K562 (cell line): ENCODE measurements at regions not wholly inside any gene's neighbourhood (a gene's known extent, or its start where the extent isn't known, plus 50 kb on each side); places are given as distances from the start of the nearest gene placed in this dataset.

Experiments
- ATAC-seq: fragments of 200-7000 bp; cut with Tn5 transposase; 3 replicates; pipeline ENCODE4 v1.9.1; 2020; ENCODE audit warnings: moderate library complexity
- BruUV-seq: library from RNA; stranded (reverse); fragments of 400-500 nt; replicated peaks from 2 replicates; lab custom pipeline; 2021; lab: Mats Ljungman, UMichigan
- CTCF ChIA-PET: fragments of 300-600 bp; formaldehyde crosslinking; extraction: SDS; loops from one replicate; lab custom pipeline; 2021; ENCODE audit warnings: low intra/inter-chr PET ratio; lab: Yijun Ruan, JAX
- POLR2A ChIA-PET: fragments of 300-600, 350-650 bp; sonication (Branson Sonifier 250); formaldehyde crosslinking; extraction: SDS; loops from one replicate; lab custom pipeline; 2021; ENCODE audit warnings: antibody characterized with exemption, inconsistent platforms; lab: Yijun Ruan, JAX
- DNase-seq, 4 experiments: peaks; one replicate each; pipeline versions ENCODE4 v3.0.0 to v3.0.0-alpha.2; 2011 to 2018; ENCODE audit warnings: low spot score in 3 of 4, mixed read lengths in 3 of 4; ENCODE audit errors: extremely low read depth in 1 of 4
- FAIRE-seq: peaks from 2 replicates; lab custom pipeline; 2011; peaks lifted over from hg19 to GRCh38; lab: Jason Lieb, UNC
- H2AFZ ChIP-seq: 2 replicates; pipeline ENCODE4 v1.6.0; 2011; ENCODE audit warnings: low read depth, low read length, control low read depth, inconsistent platforms
- H3K27ac ChIP-seq: fragments of 200-600 bp; 3 replicates; pipeline ENCODE4 v1.8.0; 2011; ENCODE audit warnings: low read depth, mild to moderate bottlenecking, control low read depth, inconsistent platforms, low read length, moderate library complexity, mixed read lengths; ENCODE audit errors: extremely low read depth
- H3K27me3 ChIP-seq, 2 experiments: fragments of 300-600 bp in 1 of 2; 2 replicates in 1 of 2; 3 replicates in 1 of 2; pipeline versions ENCODE4 v1.6.0 to v1.8.0; 2011; ENCODE audit warnings: inconsistent platforms in 2 of 2, low read length in 2 of 2, mild to moderate bottlenecking in 1 of 2, mixed read lengths in 1 of 2, moderate library complexity in 1 of 2; ENCODE audit not compliant: control insufficient read depth in 2 of 2, insufficient read depth in 2 of 2
- H3K36me3 ChIP-seq: fragments of 300-600 bp; 3 replicates; pipeline ENCODE4 v1.8.0; 2011; ENCODE audit warnings: mild to moderate bottlenecking, low read length, inconsistent platforms; ENCODE audit not compliant: control insufficient read depth, insufficient read depth
- H3K4me1 ChIP-seq, 2 experiments: fragments of 200-600 bp in 1 of 2; replicated peaks in 1 of 2; 2 replicates in 1 of 2; 3 replicates in 1 of 2; pipeline versions ENCODE4 v1.5.1 to v1.8.0; 2011; ENCODE audit warnings: inconsistent platforms in 2 of 2, low read length in 2 of 2, mild to moderate bottlenecking in 1 of 2, mixed read lengths in 1 of 2, moderate library complexity in 1 of 2; ENCODE audit not compliant: control insufficient read depth in 2 of 2, insufficient read depth in 2 of 2
- H3K4me2 ChIP-seq: 2 replicates; pipeline ENCODE4 v1.6.1; 2011; ENCODE audit warnings: low read length, control low read depth, inconsistent platforms, mixed read lengths; ENCODE audit not compliant: insufficient read depth
- H3K4me3 ChIP-seq: fragments of 200-600 bp; sonication (generic), shearing (Covaris generic); 2 replicates; pipeline ENCODE4 v1.5.1; 2016; ENCODE audit warnings: control low read depth, inconsistent platforms
- H3K79me2 ChIP-seq: fragments of 200-600 bp; 3 replicates; pipeline ENCODE4 v1.8.0; 2011; ENCODE audit warnings: low read length, inconsistent platforms; ENCODE audit not compliant: control insufficient read depth, insufficient read depth
- H3K9ac ChIP-seq, 2 experiments: 2 replicates each; pipeline versions ENCODE4 v1.6.0 to v1.6.1; 2011; ENCODE audit warnings: low read depth in 2 of 2, low read length in 2 of 2, control low read depth in 1 of 2, inconsistent platforms in 1 of 2, mild to moderate bottlenecking in 1 of 2, mixed read lengths in 1 of 2; ENCODE audit not compliant: insufficient read depth in 1 of 2
- H3K9me1 ChIP-seq: one replicate; pipeline ENCODE4 v1.6.0; 2011; ENCODE audit warnings: inconsistent platforms, mild to moderate bottlenecking, low read length, moderate library complexity; ENCODE audit not compliant: control insufficient read depth, insufficient read depth
- H3K9me3 ChIP-seq: replicated peaks from 2 replicates; pipeline ENCODE4 v1.5.1; 2011; ENCODE audit warnings: low read depth, low read length, inconsistent platforms; ENCODE audit not compliant: control insufficient read depth, insufficient read depth
- H4K20me1 ChIP-seq: replicated peaks from 2 replicates; pipeline ENCODE4 v1.6.1; 2011; ENCODE audit warnings: low read length, inconsistent platforms, mixed read lengths; ENCODE audit not compliant: control insufficient read depth, insufficient read depth
- ARID1B ChIP-seq: fragments of 450-650 bp; IDR thresholded peaks from 2 replicates; pipeline ENCODE4 v1.6.1; 2016; ENCODE audit warnings: antibody characterized with exemption, mild to moderate bottlenecking, inconsistent platforms
- CEBPG ChIP-seq, 3 experiments: fragments of 200-800 bp in 1 of 3; sonication (Bioruptor generic) in 1 of 3; sonication (generic) in 1 of 3; formaldehyde crosslinking in 1 of 3; IDR thresholded peaks in 2 of 3; conservative IDR thresholded peaks in 1 of 3; 2 replicates each; pipeline versions ENCODE4 v1.6.1 to v1.8.0; 2016 to 2022; ENCODE audit warnings: missing compliant biosample characterization in 2 of 3, missing genetic modification characterization in 2 of 3, mild to moderate bottlenecking in 1 of 3, missing genetic modification reagents in 1 of 3
- COPS2 ChIP-seq: fragments of 450-650 bp; conservative IDR thresholded peaks from 2 replicates; pipeline ENCODE4 v1.6.1; 2016; ENCODE audit warnings: mild to moderate bottlenecking, moderate library complexity
- FOXP1 ChIP-seq: sonication (generic); formaldehyde crosslinking; IDR thresholded peaks from 2 replicates; pipeline ENCODE4 v1.8.0; 2022; ENCODE audit warnings: mild to moderate bottlenecking, missing genetic modification reagents
- MCM2 ChIP-seq: fragments of 450-650 bp; IDR thresholded peaks from 2 replicates; pipeline ENCODE4 v1.6.1; 2017; ENCODE audit warnings: low read depth, mild to moderate bottlenecking
- MTA1 ChIP-seq: fragments of 450-650 bp; IDR thresholded peaks from 2 replicates; pipeline ENCODE4 v1.6.1; 2017; ENCODE audit warnings: borderline replicate concordance
- PHF20 ChIP-seq: fragments of 450-650 bp; IDR thresholded peaks from 2 replicates; pipeline ENCODE4 v1.6.1; 2018; ENCODE audit not compliant: partially characterized antibody
- SLC30A9 ChIP-seq: fragments of 250-450 bp; sonication (Bioruptor Pico); IDR thresholded peaks from 2 replicates; pipeline ENCODE4 v1.8.0; 2022; ENCODE audit warnings: mild to moderate bottlenecking, moderate library complexity
- U2AF2 ChIP-seq: fragments of 200-400 bp; formaldehyde crosslinking; optimal IDR thresholded peaks from 2 replicates; pipeline ENCODE3; 2017; ENCODE audit warnings: low read depth, mild to moderate bottlenecking, low read length
- ZFX ChIP-seq: sonication (generic); formaldehyde crosslinking; IDR thresholded peaks from 2 replicates; pipeline ENCODE4 v1.8.0; 2022; ENCODE audit warnings: mild to moderate bottlenecking, missing genetic modification reagents, moderate library complexity
- ZNF12 ChIP-seq: sonication (generic); formaldehyde crosslinking; IDR thresholded peaks from 2 replicates; pipeline ENCODE4 v1.4.0; 2020; ENCODE audit warnings: mild to moderate bottlenecking, missing genetic modification reagents
- ZNF217 ChIP-seq: sonication (generic); formaldehyde crosslinking; IDR thresholded peaks from 2 replicates; pipeline ENCODE4 v1.8.0; 2022; ENCODE audit warnings: mild to moderate bottlenecking, missing genetic modification reagents
- ZNF253 ChIP-seq: fragments of 250-450 bp; sonication (Bioruptor Pico); conservative IDR thresholded peaks from 2 replicates; pipeline ENCODE4 v1.6.1; 2021; ENCODE audit warnings: mild to moderate bottlenecking
- WGBS: fragments of 100-300 bp; shearing (Covaris generic); methylation state at CpG from one replicate; pipeline ENCODE4 v1.1.6; 2016; ENCODE audit warnings: low coverage, mixed read lengths; ENCODE audit not compliant: insufficient coverage; ENCODE audit errors: missing lambda C conversion rate; 5-methylcytosine and 5-hydroxymethylcytosine counted together
- in situ Hi-C: fragments of 300-500 bp; cut with MboI; formaldehyde crosslinking; loops from 4 replicates; pipeline ENCODE4 v1.15.0; 2018; ENCODE audit warnings: inconsistent platforms, mixed read lengths
- intact Hi-C: fragments of 100-400 bp; cut with micrococcal nuclease; formaldehyde crosslinking; loops from 2 replicates; pipeline ENCODE4 v1.14.2; 2022
- TF ChIP-seq, protein P1 (sequence below): IDR thresholded peaks from 2 replicates; pipeline ENCODE4 v1.6.1; 2011; ENCODE audit warnings: borderline replicate concordance, low read depth, mild to moderate bottlenecking, moderate library complexity, low read length; ENCODE audit not compliant: insufficient read depth, poor library complexity, severe bottlenecking
- TF ChIP-seq, protein P2 (sequence below): sonication (generic); formaldehyde crosslinking; IDR thresholded peaks from 2 replicates; pipeline ENCODE4 v1.8.0; 2022; ENCODE audit warnings: mild to moderate bottlenecking, missing genetic modification reagents
- TF ChIP-seq, protein P3 (sequence below), 2 experiments: fragments of 450-650 bp in 1 of 2; sonication (generic) in 1 of 2; formaldehyde crosslinking; conservative IDR thresholded peaks; 2 replicates each; pipeline versions ENCODE4 v1.4.0 to v1.8.1; 2020 to 2022; ENCODE audit warnings: mild to moderate bottlenecking in 1 of 2, missing genetic modification reagents in 1 of 2

DNA sequence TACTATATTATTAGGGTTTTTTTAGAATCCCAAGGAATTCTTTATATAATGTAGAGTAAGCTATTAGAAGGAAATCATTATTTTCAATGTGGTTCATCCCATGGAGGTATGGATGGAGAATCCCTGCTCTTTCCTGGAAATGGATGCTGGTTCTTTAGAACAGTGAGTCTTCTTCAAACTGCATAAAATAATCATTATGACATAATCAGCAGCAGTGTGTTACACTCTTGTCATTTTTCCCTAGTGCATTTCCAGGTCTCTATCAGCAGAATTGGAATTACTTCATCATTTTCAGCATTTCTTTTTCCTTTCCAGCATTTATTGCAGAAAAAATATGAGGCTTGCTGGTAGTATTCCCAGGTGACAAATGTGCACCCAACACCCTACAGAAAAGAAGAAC, 168.1 kb downstream of the ETAA1 start (continued):
- TF ChIP-seq, protein P1, sequence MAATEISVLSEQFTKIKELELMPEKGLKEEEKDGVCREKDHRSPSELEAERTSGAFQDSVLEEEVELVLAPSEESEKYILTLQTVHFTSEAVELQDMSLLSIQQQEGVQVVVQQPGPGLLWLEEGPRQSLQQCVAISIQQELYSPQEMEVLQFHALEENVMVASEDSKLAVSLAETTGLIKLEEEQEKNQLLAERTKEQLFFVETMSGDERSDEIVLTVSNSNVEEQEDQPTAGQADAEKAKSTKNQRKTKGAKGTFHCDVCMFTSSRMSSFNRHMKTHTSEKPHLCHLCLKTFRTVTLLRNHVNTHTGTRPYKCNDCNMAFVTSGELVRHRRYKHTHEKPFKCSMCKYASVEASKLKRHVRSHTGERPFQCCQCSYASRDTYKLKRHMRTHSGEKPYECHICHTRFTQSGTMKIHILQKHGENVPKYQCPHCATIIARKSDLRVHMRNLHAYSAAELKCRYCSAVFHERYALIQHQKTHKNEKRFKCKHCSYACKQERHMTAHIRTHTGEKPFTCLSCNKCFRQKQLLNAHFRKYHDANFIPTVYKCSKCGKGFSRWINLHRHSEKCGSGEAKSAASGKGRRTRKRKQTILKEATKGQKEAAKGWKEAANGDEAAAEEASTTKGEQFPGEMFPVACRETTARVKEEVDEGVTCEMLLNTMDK: no peak
- TF ChIP-seq ZNF12 (CRISPR knock-in tag): no peak
- TF ChIP-seq, protein P2, sequence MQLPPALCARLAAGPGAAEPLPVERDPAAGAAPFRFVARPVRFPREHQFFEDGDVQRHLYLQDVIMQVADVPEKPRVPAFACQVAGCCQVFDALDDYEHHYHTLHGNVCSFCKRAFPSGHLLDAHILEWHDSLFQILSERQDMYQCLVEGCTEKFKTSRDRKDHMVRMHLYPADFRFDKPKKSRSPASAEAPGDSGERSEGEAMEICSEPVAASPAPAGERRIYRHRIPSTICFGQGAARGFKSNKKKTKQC: no peak
- no peak for TF ChIP-seq CEBPG (CRISPR knock-in tag; IDR thresholded peaks at IDR 0.05)
- TF ChIP-seq CEBPG (tag; conservative IDR thresholded peaks at IDR 0.05 in 1 of 2, IDR thresholded peaks at IDR 0.05 in 1 of 2): no peak
- no peak for TF ChIP-seq ZFX (CRISPR knock-in tag)
- TF ChIP-seq ZNF253 (CRISPR knock-in tag): no peak
- no peak for TF ChIP-seq U2AF2
- TF ChIP-seq ARID1B: no peak
- no peak for TF ChIP-seq SLC30A9 (CRISPR knock-in tag)

DNA sequence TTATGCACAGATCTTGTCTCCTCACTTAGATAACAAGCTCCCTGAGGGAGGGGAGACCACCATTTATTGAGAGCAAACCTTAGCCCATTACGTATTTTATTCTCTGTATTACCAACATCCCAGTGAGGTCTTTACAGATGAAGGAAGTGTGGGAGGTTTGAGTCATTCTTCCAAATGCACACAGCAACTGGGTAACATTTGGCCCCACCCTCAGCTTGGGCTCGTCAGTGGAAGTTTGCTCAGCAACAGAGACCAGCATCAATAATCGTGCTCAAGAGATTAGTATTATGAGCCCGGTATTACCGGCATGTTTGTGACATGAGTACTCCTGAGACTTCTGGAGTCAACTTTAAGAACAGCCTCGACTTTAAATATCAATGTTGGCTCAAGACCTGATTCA, 168.6 kb downstream of the ETAA1 start:
- no peaks in the 10 kb centered on the region for H3K9me1 ChIP-seq
- intact Hi-C loops (no loop called here), in situ Hi-C loops (no loop called here)
- H4K20me1 ChIP-seq: no peaks in the 10 kb centered on the region
- no peak overlapping the region for H2AFZ ChIP-seq
- H3K27me3 ChIP-seq: no peaks in the 10 kb centered on the region
- H3K9me3 ChIP-seq: no peaks in the 10 kb centered on the region
- ATAC-seq (no peak), DNase-seq (no peak), FAIRE-seq (no peak)
- H3K4me2 ChIP-seq: no peak overlapping the region
- H3K4me3 ChIP-seq: no peak overlapping the region
- no peaks in the 10 kb centered on the region for H3K79me2 ChIP-seq
- ChIA-PET POLR2A (no interaction called here), CTCF (no interaction called here)
- H3K27ac ChIP-seq: no peak overlapping the region
- H3K9ac ChIP-seq: no peak overlapping the region
- no TSS peak for BruUV-seq
- H3K4me1 ChIP-seq: no peaks in the 10 kb centered on the region
- H3K36me3 ChIP-seq: no peaks in the 10 kb centered on the region
- 2% methylated on average over 6 of the region's 6 CpGs for WGBS
- TF ChIP-seq MCM2 (no peak), FOXP1 (CRISPR knock-in tag) (no peak), MTA1 (no peak), ZFX (CRISPR knock-in tag) (no peak), PHF20 (no peak), COPS2 (no peak), ZNF217 (CRISPR knock-in tag) (no peak)
- TF ChIP-seq, protein P3, sequence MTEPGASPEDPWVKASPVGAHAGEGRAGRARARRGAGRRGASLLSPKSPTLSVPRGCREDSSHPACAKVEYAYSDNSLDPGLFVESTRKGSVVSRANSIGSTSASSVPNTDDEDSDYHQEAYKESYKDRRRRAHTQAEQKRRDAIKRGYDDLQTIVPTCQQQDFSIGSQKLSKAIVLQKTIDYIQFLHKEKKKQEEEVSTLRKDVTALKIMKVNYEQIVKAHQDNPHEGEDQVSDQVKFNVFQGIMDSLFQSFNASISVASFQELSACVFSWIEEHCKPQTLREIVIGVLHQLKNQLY (CRISPR knock-in tag; conservative IDR thresholded peaks at IDR 0.05): no peak
